Panc1 (cell line): ENCODE measurements at regions not wholly inside any gene's neighbourhood (a gene's known extent, or its start where the extent isn't known, plus 50 kb on each side); places are given as distances from the start of the nearest gene placed in this dataset.

ENCODE experiments used
- ATAC-seq: fragments of 200-7000 bp; cut with Tn5 transposase; 2 replicates; pipeline ENCODE4 v1.9.1; 2020; ENCODE audit warnings: mild to moderate bottlenecking, moderate library complexity
- BruUV-seq: library from RNA; stranded (reverse); fragments of 400-500 nt; replicated peaks from 2 replicates; lab custom pipeline; 2021; lab: Mats Ljungman, UMichigan
- CTCF ChIA-PET: fragments of 300-600 bp; sonication (Branson Sonifier 250); formaldehyde crosslinking; loops from one replicate; lab custom pipeline; 2022; ENCODE audit warnings: antibody characterized with exemption; lab: Charles Lee
- POLR2A ChIA-PET: fragments of 300-600 bp; sonication (Branson Sonifier 250); formaldehyde crosslinking; loops from one replicate; lab custom pipeline; 2022; ENCODE audit warnings: antibody characterized with exemption; lab: Charles Lee
- DNase-seq: peaks from one replicate; pipeline ENCODE4 v3.0.0-alpha.2; 2010; ENCODE audit warnings: low read depth, low spot score
- H3K27ac ChIP-seq: 2 replicates; pipeline ENCODE4 v1.5.1; 2011; ENCODE audit warnings: mild to moderate bottlenecking, low read length, inconsistent platforms
- H3K27me3 ChIP-seq: fragments of 200-500 bp; sonication (Bioruptor generic); 2 replicates; pipeline ENCODE4 v1.6.0; 2014; ENCODE audit warnings: low read length, inconsistent platforms; ENCODE audit not compliant: control insufficient read depth, insufficient read depth
- H3K36me3 ChIP-seq: fragments of 200-500 bp; sonication (Bioruptor generic); 2 replicates; pipeline ENCODE4 v1.5.1; 2014; ENCODE audit warnings: inconsistent platforms, mild to moderate bottlenecking, low read length, moderate library complexity; ENCODE audit not compliant: control insufficient read depth, insufficient read depth
- H3K4me1 ChIP-seq: 2 replicates; pipeline ENCODE4 v1.5.1; 2011; ENCODE audit warnings: inconsistent platforms, mild to moderate bottlenecking, low read length, moderate library complexity; ENCODE audit not compliant: control insufficient read depth, insufficient read depth
- H3K4me3 ChIP-seq, 2 experiments: 2 replicates each; pipeline ENCODE4 v1.5.1; 2011 to 2012; ENCODE audit warnings: low read depth in 2 of 2, low read length in 2 of 2, mild to moderate bottlenecking in 2 of 2, inconsistent platforms in 1 of 2, moderate library complexity in 1 of 2
- H3K9me3 ChIP-seq: fragments of 200-500 bp; sonication (Bioruptor generic); 2 replicates; pipeline ENCODE4 v1.5.1; 2014; ENCODE audit warnings: low read depth, mild to moderate bottlenecking, inconsistent platforms, low read length, moderate library complexity; ENCODE audit not compliant: control insufficient read depth, insufficient read depth
- CTCF ChIP-seq: fragments of 450-650 bp; IDR thresholded peaks from 2 replicates; pipeline ENCODE4 v1.5.1; 2017; ENCODE audit warnings: mild to moderate bottlenecking
- POLR2AphosphoS5 ChIP-seq: IDR thresholded peaks from 2 replicates; pipeline ENCODE4 v1.6.1; 2012; ENCODE audit warnings: mild to moderate bottlenecking, low read depth, low read length, moderate library complexity
- REST ChIP-seq, 2 experiments: IDR thresholded peaks; 2 replicates each; pipeline ENCODE4 v1.6.1; 2011 to 2012; ENCODE audit warnings: low read depth in 2 of 2, control low read depth in 1 of 2, low read length in 1 of 2, mild to moderate bottlenecking in 1 of 2, moderate library complexity in 1 of 2; ENCODE audit not compliant: insufficient read depth in 1 of 2
- SIN3A ChIP-seq: IDR thresholded peaks from 2 replicates; pipeline ENCODE4 v1.6.1; 2012; ENCODE audit warnings: low read depth, mild to moderate bottlenecking, low read length, moderate library complexity, borderline replicate concordance; ENCODE audit not compliant: insufficient read depth
- TCF7L2 ChIP-seq: IDR thresholded peaks from 2 replicates; pipeline ENCODE4 v1.6.1; 2011; ENCODE audit warnings: mild to moderate bottlenecking, low read depth, low read length, inconsistent platforms
- in situ Hi-C: cut with HindIII; loops from 2 replicates; pipeline ENCODE4 v1.10.0; 2016; ENCODE audit warnings: low sequenced_read_pairs, low pct_unique_long_range_greater_than_20kb
- intact Hi-C: fragments of 100-400 bp; cut with micrococcal nuclease; formaldehyde crosslinking; loops from one replicate; pipeline ENCODE4 v1.10.0; 2022; ENCODE audit not compliant: unreplicated experiment

- in situ Hi-C loops (no loop called here), intact Hi-C loops (no loop called here)
- BruUV-seq = no TSS peak
- TF ChIP-seq CTCF (no peak), SIN3A (no peak), REST (IDR thresholded peaks at IDR 0.05; ENCODE audit: insufficient read depth in 1 of 2, low read depth in 2 of 2, low read length in 1 of 2) (no peak), POLR2AphosphoS5 (no peak), TCF7L2 (no peak)
- Histone ChIP-seq H3K27me3 (no peaks in the 10 kb centered on the region), H3K27ac (no peak overlapping the region), H3K4me1 (no peaks in the 10 kb centered on the region), H3K36me3 (no peaks in the 10 kb centered on the region), H3K4me3 (no peak overlapping the region), H3K9me3 (no peaks in the 10 kb centered on the region)
- CTCF ChIA-PET = no interaction called here
- ATAC-seq (no peak), DNase-seq (no peak)
- POLR2A ChIA-PET = no interaction called here
Observed at GRCh38 chr5:81829242-81829641, 78.3 kb upstream of the SSBP2 start.

- in situ Hi-C loops = no loop called here
- POLR2A ChIA-PET = interaction anchor here (0.7 kb wide), 1 partner anchor 198 kb away, joined by 9 read pairs; no protein-coding TSS in a partner anchor
- no peaks in the 10 kb centered on the region for H3K27me3 ChIP-seq
Observed at GRCh38 chr5:81827500-81827899, 76.6 kb upstream of the SSBP2 start.

More at GRCh38 chr5:81827500-81827899, 76.6 kb upstream of the SSBP2 start:
- intact Hi-C loops = no loop called here
- Histone ChIP-seq H3K4me1 (no peaks in the 10 kb centered on the region), H3K36me3 (no peaks in the 10 kb centered on the region), H3K4me3 (no peak overlapping the region), H3K27ac (no peak overlapping the region), H3K9me3 (no peaks in the 10 kb centered on the region)
- TF ChIP-seq SIN3A (no peak), CTCF (no peak), TCF7L2 (no peak), REST (IDR thresholded peaks at IDR 0.05; ENCODE audit: insufficient read depth in 1 of 2, low read depth in 2 of 2, low read length in 1 of 2) (no peak), POLR2AphosphoS5 (no peak)
- ATAC-seq (no peak), DNase-seq (no peak)
- no TSS peak for BruUV-seq
- CTCF ChIA-PET = no interaction called here
